CD14-positive monocyte (primary cell): ENCODE measurements at regions not wholly inside any gene's neighbourhood (a gene's known extent, or its start where the extent isn't known, plus 50 kb on each side); places are given as distances from the start of the nearest gene placed in this dataset.

Experiments used
- DNase-seq, 3 donors: peaks; one replicate each; pipeline ENCODE4 v3.0.0-alpha.2; 2011 to 2022
- H2AFZ ChIP-seq: 2 replicates; pipeline ENCODE4 v1.6.0; 2012; ENCODE audit warnings: mild to moderate bottlenecking, low read depth, low read length, inconsistent platforms; ENCODE audit not compliant: insufficient read depth, poor library complexity, severe bottlenecking
- H3K27ac ChIP-seq, 2 donors: 1 replicate in 1 of 2; 2 replicates in 1 of 2; pipeline ENCODE4 v1.5.1; 2012 to 2013; ENCODE audit warnings: low read length in 2 of 2, control low read depth in 1 of 2, inconsistent platforms in 1 of 2, low read depth in 1 of 2, mild to moderate bottlenecking in 1 of 2
- H3K27me3 ChIP-seq, 2 donors: one replicate each; pipeline versions ENCODE4 v1.6.0 to v1.6.1; 2011 to 2013; ENCODE audit warnings: low read length in 2 of 2; ENCODE audit not compliant: control insufficient read depth in 2 of 2, insufficient read depth in 2 of 2
- H3K36me3 ChIP-seq, 2 donors: replicated peaks in 1 of 2; 1 replicate in 1 of 2; 2 replicates in 1 of 2; pipeline versions ENCODE4 v1.5.1 to v1.6.1; 2012 to 2013; ENCODE audit warnings: low read length in 2 of 2, control low read depth in 1 of 2, inconsistent platforms in 1 of 2, mild to moderate bottlenecking in 1 of 2; ENCODE audit not compliant: insufficient read depth in 2 of 2, control insufficient read depth in 1 of 2
- H3K4me1 ChIP-seq, 2 donors: 1 replicate in 1 of 2; 2 replicates in 1 of 2; pipeline versions ENCODE4 v1.5.1 to v1.6.1; 2012 to 2013; ENCODE audit warnings: low read length in 2 of 2, control low read depth in 1 of 2, inconsistent platforms in 1 of 2, mild to moderate bottlenecking in 1 of 2, moderate library complexity in 1 of 2; ENCODE audit not compliant: insufficient read depth in 2 of 2, control insufficient read depth in 1 of 2
- H3K4me2 ChIP-seq: replicated peaks from 2 replicates; pipeline ENCODE3; 2012; ENCODE audit warnings: low read length, moderate library complexity, mild to moderate bottlenecking; ENCODE audit not compliant: poor library complexity, severe bottlenecking; ENCODE audit errors: extremely low read depth
- H3K4me3 ChIP-seq, 3 experiments: fragments of 200-600 bp in 1 of 3; sonication (generic) in 1 of 3; replicated peaks in 1 of 3; 1 replicate in 2 of 3; 2 replicates in 1 of 3; pipeline ENCODE4 v1.5.1; 2011 to 2013; ENCODE audit warnings: low read length in 3 of 3, mild to moderate bottlenecking in 3 of 3, control low read depth in 2 of 3, low read depth in 2 of 3, inconsistent platforms in 1 of 3, moderate library complexity in 1 of 3
- H3K79me2 ChIP-seq: 2 replicates; pipeline ENCODE4 v1.6.0; 2012; ENCODE audit warnings: mild to moderate bottlenecking, control low read depth, inconsistent platforms, low read length, moderate library complexity; ENCODE audit not compliant: insufficient read depth
- H3K9ac ChIP-seq: 2 replicates; pipeline ENCODE4 v1.6.0; 2017; ENCODE audit warnings: low read length, mild to moderate bottlenecking; ENCODE audit not compliant: insufficient read depth, poor library complexity, severe bottlenecking
- H3K9me3 ChIP-seq, 2 donors: replicated peaks in 1 of 2; 1 replicate in 1 of 2; 2 replicates in 1 of 2; pipeline versions ENCODE4 v1.5.1 to v1.6.1; 2012 to 2013; ENCODE audit warnings: low read length in 2 of 2, control low read depth in 1 of 2; ENCODE audit not compliant: control insufficient read depth in 1 of 2, insufficient read depth in 1 of 2
- H4K20me1 ChIP-seq: 2 replicates; pipeline ENCODE4 v1.6.0; 2012; ENCODE audit warnings: mild to moderate bottlenecking, low read length, control low read depth, moderate library complexity; ENCODE audit not compliant: insufficient read depth
- H3K27ac Mint-ChIP-seq, 7 donors: one replicate each; pipeline ENCODE4 v1.8.0; 2020; ENCODE audit warnings: mild to moderate bottlenecking in 7 of 7, mixed read lengths in 7 of 7, moderate library complexity in 6 of 7, inconsistent platforms in 2 of 7
- H3K27me3 Mint-ChIP-seq, 3 donors: one replicate each; pipeline ENCODE4 v1.8.0; 2021 to 2022; ENCODE audit warnings: low read depth in 3 of 3, mild to moderate bottlenecking in 3 of 3, mixed read lengths in 3 of 3, moderate library complexity in 3 of 3, inconsistent platforms in 1 of 3
- H3K36me3 Mint-ChIP-seq, 2 donors: one replicate each; pipeline ENCODE4 v1.8.0; 2020; ENCODE audit warnings: mixed read lengths in 2 of 2, inconsistent platforms in 1 of 2, mild to moderate bottlenecking in 1 of 2
- H3K4me1 Mint-ChIP-seq: one replicate; pipeline ENCODE4 v1.8.0; 2020; ENCODE audit warnings: mild to moderate bottlenecking, mixed read lengths
- H3K4me3 Mint-ChIP-seq, 2 donors: one replicate each; pipeline ENCODE4 v1.8.0; 2020; ENCODE audit warnings: mild to moderate bottlenecking in 2 of 2, mixed read lengths in 2 of 2, moderate library complexity in 1 of 2
- H3K9me3 Mint-ChIP-seq, 7 donors: one replicate each; pipeline ENCODE4 v1.8.0; 2020 to 2022; ENCODE audit warnings: mixed read lengths in 7 of 7, mild to moderate bottlenecking in 6 of 7, moderate library complexity in 6 of 7, inconsistent platforms in 2 of 7
- CTCF ChIP-seq: fragments of 200-600 bp; IDR thresholded peaks from one replicate; pipeline ENCODE4 v1.8.0; 2022; ENCODE audit warnings: antibody characterized with exemption, mild to moderate bottlenecking
- WGBS: methylation state at CpG from one replicate; pipeline ENCODE4 v1.1.5; 2013; ENCODE audit warnings: missing lambda C conversion rate; ENCODE audit not compliant: insufficient coverage; 5-methylcytosine and 5-hydroxymethylcytosine counted together
- intact Hi-C, 2 donors: fragments of 100-400 bp; cut with micrococcal nuclease; formaldehyde crosslinking; loops; one replicate each; pipeline versions ENCODE4 v1.15.0 to v1.15.1; 2023

- H3K4me3 ChIP-seq = no peak overlapping the region
- H3K4me3 Mint-ChIP-seq = no peak overlapping the region
- WGBS = 71% methylated on average over 3 of the region's 9 CpGs
- H3K27me3 ChIP-seq = no peaks in the 10 kb centered on the region
- H3K27ac ChIP-seq = no peak overlapping the region
- H3K9me3 Mint-ChIP-seq = peaks cover 0 to 9% (median 0%) of the 10 kb centered on the region in 7 donors
- no peaks in the 10 kb centered on the region for H3K4me1 Mint-ChIP-seq
- TF ChIP-seq CTCF = no peak
- H3K9ac ChIP-seq = no peak overlapping the region
- no peak overlapping the region for H3K4me2 ChIP-seq
- H3K27me3 Mint-ChIP-seq = peaks cover 0 to 4% (median 1%) of the 10 kb centered on the region in 3 donors
- no peaks in the 10 kb centered on the region for H3K9me3 ChIP-seq
- H4K20me1 ChIP-seq = no peaks in the 10 kb centered on the region
- no peaks in the 10 kb centered on the region for H3K36me3 ChIP-seq
- H2AFZ ChIP-seq = no peak overlapping the region
- no peaks in the 10 kb centered on the region for H3K79me2 ChIP-seq
- no peaks in the 10 kb centered on the region for H3K36me3 Mint-ChIP-seq
- H3K4me1 ChIP-seq = no peaks in the 10 kb centered on the region
- intact Hi-C loops = no loop called here
- no peak for DNase-seq
- H3K27ac Mint-ChIP-seq = no peak overlapping the region
These were observed 178.7 kb downstream of the EN1 start for GRCh38 chr2:118668431-118669424.

GRCh38 chr2:118667964-118668363 lies 179.5 kb downstream of the EN1 start:
- no peak overlapping the region for H3K27ac Mint-ChIP-seq

More at GRCh38 chr2:118667964-118668363, 179.5 kb downstream of the EN1 start:
- Histone ChIP-seq H3K4me2 (no peak overlapping the region), H4K20me1 (no peaks in the 10 kb centered on the region), H3K27ac (no peak overlapping the region), H2AFZ (no peak overlapping the region), H3K36me3 (no peaks in the 10 kb centered on the region), H3K9ac (no peak overlapping the region), H3K4me3 (no peak overlapping the region), H3K4me1 (no peaks in the 10 kb centered on the region), H3K27me3 (no peaks in the 10 kb centered on the region), H3K79me2 (no peaks in the 10 kb centered on the region), H3K9me3 (no peaks in the 10 kb centered on the region)
- intact Hi-C loops = no loop called here
- DNase-seq = no peak
- TF ChIP-seq CTCF = no peak
- H3K36me3 Mint-ChIP-seq = no peaks in the 10 kb centered on the region
- H3K4me3 Mint-ChIP-seq = no peak overlapping the region
- H3K4me1 Mint-ChIP-seq = no peaks in the 10 kb centered on the region
- H3K9me3 Mint-ChIP-seq = peaks cover 0 to 5% (median 0%) of the 10 kb centered on the region in 7 donors
- H3K27me3 Mint-ChIP-seq = peaks cover 0 to 4% (median 1%) of the 10 kb centered on the region in 3 donors
- WGBS = 83% methylated on average over 1 of the region's 6 CpGs
